ENCODE measurements at regions not wholly inside any gene's neighbourhood (a gene's known extent, or its start where the extent isn't known, plus 50 kb on each side); places are given as distances from the start of the nearest gene placed in this dataset.
A peak's percentile ranks its signal among the peaks of the same experiment; 100 is the strongest.
"Not testable (repeated sequence)": the region's sequence is repeated elsewhere in the genome, so short reads cannot be mapped to it uniquely, and the experiment has no call there.

- H3K4me1 ChIP-seq; H3K27ac ChIP-seq; H3K36me3 ChIP-seq; H3K27me3 ChIP-seq; H3K9me3 ChIP-seq; DNase-seq; H3K4me3 ChIP-seq; intact Hi-C loops (cut with DNase I; ENCODE audit: low total_unique reads): not testable (repeated sequence)
Observed at GRCh38 chr1:161454865-161455707, 50.2 kb upstream of the FCGR2A start.

GRCh38 chr1:161453950-161454864 lies 51.0 kb upstream of the FCGR2A start:
- H3K36me3 ChIP-seq; H3K9me3 ChIP-seq; DNase-seq; H3K4me1 ChIP-seq; H3K4me3 ChIP-seq; H3K27ac ChIP-seq; intact Hi-C loops (cut with DNase I; ENCODE audit: low total_unique reads); H3K27me3 ChIP-seq: not testable (repeated sequence)

GRCh38 chr1:161451698-161452348 lies 53.4 kb upstream of the FCGR2A start:
- H3K36me3 ChIP-seq; DNase-seq; H3K27ac ChIP-seq; H3K9me3 ChIP-seq; intact Hi-C loops (cut with DNase I; ENCODE audit: low total_unique reads); H3K4me1 ChIP-seq; H3K4me3 ChIP-seq; H3K27me3 ChIP-seq: not testable (repeated sequence)

DNA sequence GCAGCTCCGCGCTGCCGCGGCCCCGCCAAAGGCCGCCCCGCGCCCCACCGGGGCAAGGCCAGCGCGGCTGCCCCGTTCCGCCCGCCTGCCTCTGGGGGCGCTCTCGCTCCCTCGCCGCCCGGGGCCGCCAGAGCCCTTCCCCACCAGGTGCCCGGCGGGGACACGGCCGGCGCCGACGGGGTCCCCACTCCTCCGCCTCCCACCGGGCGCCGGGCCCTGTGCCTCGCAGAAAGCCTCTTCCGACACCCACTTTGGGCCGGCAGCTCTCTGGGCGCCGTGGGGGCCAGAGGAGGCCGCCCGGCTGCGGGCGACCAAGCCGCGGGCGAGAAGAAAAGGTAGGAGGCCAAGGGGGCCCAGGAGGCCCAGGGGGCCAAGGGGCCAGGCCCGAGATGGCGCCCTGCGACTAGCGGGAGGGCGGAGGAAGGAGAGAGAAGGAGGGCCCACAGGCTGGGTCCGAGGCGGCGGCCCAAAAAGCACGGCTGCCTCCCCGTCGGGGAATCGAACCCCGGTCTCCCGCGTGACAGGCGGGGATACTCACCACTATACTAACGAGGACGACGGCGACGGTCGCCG lies 57.4 kb upstream of the FCGR2A start:
- H3K9me3 ChIP-seq; DNase-seq; H3K36me3 ChIP-seq; H3K27me3 ChIP-seq; intact Hi-C loops (cut with DNase I; ENCODE audit: low total_unique reads); H3K27ac ChIP-seq; H3K4me1 ChIP-seq; H3K4me3 ChIP-seq: not testable (repeated sequence)

- H3K9me3 ChIP-seq; H3K36me3 ChIP-seq; H3K4me1 ChIP-seq; DNase-seq; H3K27ac ChIP-seq; H3K27me3 ChIP-seq; H3K4me3 ChIP-seq; intact Hi-C loops (cut with DNase I; ENCODE audit: low total_unique reads): not testable (repeated sequence)
Observed at GRCh38 chr1:161447040-161447759, 58.1 kb upstream of the FCGR2A start.

DNA sequence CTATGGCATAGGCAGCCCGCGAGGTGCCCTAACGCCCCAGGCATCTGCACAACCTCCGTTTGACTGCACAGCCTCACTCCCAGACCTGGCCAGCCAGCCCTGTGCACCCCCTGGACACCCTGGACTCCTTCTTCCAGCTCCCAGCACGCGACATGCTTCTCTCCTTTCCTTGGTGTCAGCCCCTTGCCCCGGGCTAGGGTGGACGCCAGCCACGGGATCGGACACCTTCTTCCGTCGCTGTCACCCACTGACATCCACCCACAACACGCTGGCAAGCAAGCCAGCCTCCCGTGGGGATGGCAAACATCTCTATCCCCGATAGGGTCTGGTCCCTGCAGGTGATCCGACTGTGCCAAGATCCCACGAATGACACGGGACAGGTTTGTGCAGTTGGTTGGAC lies 60.5 kb upstream of the FCGR2A start:
- peak; percentile 21 to 33 for DNase-seq
- H3K4me3 ChIP-seq; H3K27ac ChIP-seq; H3K9me3 ChIP-seq; H3K36me3 ChIP-seq; intact Hi-C loops (cut with DNase I; ENCODE audit: low total_unique reads); H3K27me3 ChIP-seq; H3K4me1 ChIP-seq: not testable (repeated sequence)

DNA sequence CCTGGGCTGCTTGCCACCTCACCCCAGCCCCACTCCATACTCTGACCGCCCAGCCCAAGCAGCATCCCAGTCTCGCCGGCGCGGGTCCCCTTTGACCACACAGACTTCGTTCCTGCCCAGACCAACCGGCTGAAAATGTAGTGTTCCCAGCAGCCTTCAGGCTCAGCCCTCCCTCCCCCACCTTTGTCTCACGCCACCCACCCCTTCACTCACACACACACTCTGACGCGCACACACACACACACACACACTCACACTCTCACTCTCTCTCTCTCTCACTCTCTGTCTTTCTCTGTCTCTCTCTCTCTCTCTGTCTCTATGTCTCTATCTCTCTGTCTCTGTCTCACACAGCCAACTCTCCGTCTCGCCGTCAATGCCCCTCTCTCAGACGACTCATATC lies 61.0 kb upstream of the FCGR2A start:
- H3K27me3 ChIP-seq; H3K9me3 ChIP-seq; DNase-seq; H3K4me1 ChIP-seq; H3K36me3 ChIP-seq; intact Hi-C loops (cut with DNase I; ENCODE audit: low total_unique reads); H3K4me3 ChIP-seq; H3K27ac ChIP-seq: not testable (repeated sequence)

DNA sequence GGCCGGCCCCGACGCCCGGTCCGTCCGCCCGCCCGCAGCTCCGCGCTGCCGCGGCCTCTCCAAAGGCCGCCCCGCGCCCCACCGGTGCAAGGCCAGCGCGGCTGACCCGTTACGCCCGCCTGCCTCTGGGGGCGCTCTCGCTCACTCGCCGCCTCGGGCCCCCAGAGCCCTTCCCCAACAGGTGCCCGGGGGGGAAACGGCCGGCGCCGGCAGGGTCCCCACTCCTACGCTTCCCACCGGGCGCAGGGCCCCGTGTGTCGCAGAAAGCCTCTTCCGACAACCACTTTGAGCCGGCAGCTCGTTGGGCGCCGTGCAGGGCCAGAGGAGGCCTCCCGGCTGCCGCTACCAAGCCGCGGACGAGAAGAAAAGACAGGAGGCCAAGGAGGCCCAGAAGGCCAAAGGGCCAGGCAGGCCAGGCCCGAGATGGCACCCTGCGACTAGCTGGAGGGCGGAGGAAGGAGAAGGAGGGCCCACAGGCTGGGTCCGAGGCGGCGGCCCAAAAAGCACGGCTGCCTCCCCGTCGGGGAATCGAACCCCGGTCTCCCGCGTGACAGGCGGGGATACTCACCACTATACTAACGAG lies 64.9 kb upstream of the FCGR2A start:
- H3K4me1 ChIP-seq = no peaks in the 10 kb centered on the region
- peak; percentile 25 to 31 for DNase-seq
- TF ChIP-seq CTCF (IDR thresholded peaks at IDR 0.05) (peak; percentile 14 to 59 (median 48)), POLR2A (IDR thresholded peaks at IDR 0.05) (no peak)
- no peaks in the 10 kb centered on the region for H3K36me3 ChIP-seq
- no peaks in the 10 kb centered on the region for H3K9me3 ChIP-seq
- peaks cover 0 to 16% of the 10 kb centered on the region in 2 donors for H3K27me3 ChIP-seq
- peak overlapping the region in 1 of 2 donors; percentile 37 for H3K27ac ChIP-seq
- peak overlapping the region; percentile 20 to 50 for H3K4me3 ChIP-seq
- intact Hi-C loops (cut with DNase I; ENCODE audit: low total_unique reads) = no loop called here

Data from uterus (tissue), 3 donors.